HCT116 (cell line): ENCODE measurements at regions not wholly inside any gene's neighbourhood (a gene's known extent, or its start where the extent isn't known, plus 50 kb on each side); places are given as distances from the start of the nearest gene placed in this dataset.

Experiments used
- ATAC-seq: fragments of 200-7000 bp; cut with Tn5 transposase; 2 replicates; pipeline ENCODE4 v1.9.1; 2020; ENCODE audit warnings: mild to moderate bottlenecking, moderate library complexity
- BruUV-seq: library from RNA; stranded (reverse); fragments of 400-500 nt; replicated peaks from 2 replicates; lab custom pipeline; 2021; lab: Mats Ljungman, UMichigan
- CTCF ChIA-PET: fragments of 300-600 bp; sonication (Branson Sonifier 250); formaldehyde crosslinking; loops from one replicate; lab custom pipeline; 2021; ENCODE audit warnings: antibody characterized with exemption; lab: Charles Lee
- POLR2A ChIA-PET: fragments of 300-600, 350-600 bp; sonication (Branson Sonifier 250); formaldehyde crosslinking; loops from one replicate; lab custom pipeline; 2021; ENCODE audit warnings: antibody characterized with exemption; lab: Charles Lee
- RAD21 ChIA-PET, 2 experiments: fragments of 300-600 bp; sonication (Branson Sonifier 250); formaldehyde crosslinking; loops; one replicate each; lab custom pipeline; 2023; ENCODE audit warnings: low total read pairs in 2 of 2; ENCODE audit not compliant: uncharacterized antibody in 2 of 2, unreplicated experiment in 2 of 2, low non-redundant PET in 1 of 2; lab: Charles Lee
- DNase-seq: peaks from one replicate; pipeline ENCODE4 v3.0.0-alpha.2; 2010; ENCODE audit warnings: low read depth, low spot score
- H2AFZ ChIP-seq: fragments of 200-600 bp; shearing (Covaris generic), sonication (generic); 2 replicates; pipeline ENCODE4 v1.6.1; 2017; ENCODE audit warnings: low read depth, mixed run types, mixed read lengths, antibody characterized with exemption, low read length; ENCODE audit not compliant: poor library complexity, severe bottlenecking
- H3K27ac ChIP-seq: 2 replicates; pipeline ENCODE4 v1.5.1; 2012; ENCODE audit warnings: low read depth, low read length
- H3K27me3 ChIP-seq: fragments of 200-600 bp; sonication (generic); 2 replicates; pipeline ENCODE4 v1.6.1; 2016; ENCODE audit warnings: mixed run types, low read length, mixed read lengths; ENCODE audit not compliant: insufficient read depth
- H3K36me3 ChIP-seq, 2 experiments: fragments of 200-500 bp in 1 of 2; fragments of 200-600 bp in 1 of 2; sonication (Bioruptor generic) in 1 of 2; sonication (generic) in 1 of 2; 2 replicates each; pipeline versions ENCODE4 v1.5.1 to v1.6.1; 2014 to 2016; ENCODE audit warnings: low read length in 2 of 2, inconsistent platforms in 1 of 2, mixed read lengths in 1 of 2, mixed run types in 1 of 2; ENCODE audit not compliant: insufficient read depth in 2 of 2, control insufficient read depth in 1 of 2
- H3K4me1 ChIP-seq, 2 experiments: fragments of 200-600 bp in 1 of 2; sonication (generic) in 1 of 2; 2 replicates each; pipeline versions ENCODE4 v1.5.1 to v1.6.1; 2012 to 2017; ENCODE audit warnings: low read length in 2 of 2, inconsistent platforms in 1 of 2, mild to moderate bottlenecking in 1 of 2, mixed read lengths in 1 of 2, mixed run types in 1 of 2, moderate library complexity in 1 of 2; ENCODE audit not compliant: insufficient read depth in 2 of 2, control insufficient read depth in 1 of 2
- H3K4me2 ChIP-seq: fragments of 200-600 bp; sonication (generic); 2 replicates; pipeline ENCODE4 v1.6.1; 2017; ENCODE audit warnings: mixed run types, low read length, mixed read lengths
- H3K4me3 ChIP-seq, 2 experiments: fragments of 200-600 bp in 1 of 2; sonication (generic) in 1 of 2; replicated peaks in 1 of 2; 2 replicates each; pipeline ENCODE4 v1.5.1; 2011 to 2016; ENCODE audit warnings: low read length in 2 of 2, control low read depth in 1 of 2, low read depth in 1 of 2, mild to moderate bottlenecking in 1 of 2, mixed read lengths in 1 of 2, mixed run types in 1 of 2
- H3K79me2 ChIP-seq: fragments of 200-600 bp; sonication (generic); 2 replicates; pipeline ENCODE4 v1.6.1; 2017; ENCODE audit warnings: mild to moderate bottlenecking, mixed run types, low read length, moderate library complexity, mixed read lengths; ENCODE audit not compliant: insufficient read depth
- H3K9ac ChIP-seq: fragments of 200-600 bp; sonication (generic); 2 replicates; pipeline ENCODE4 v1.6.1; 2016; ENCODE audit warnings: low read length, mixed read lengths
- H3K9me2 ChIP-seq: fragments of 200-600 bp; sonication (generic), shearing (Covaris generic); 2 replicates; pipeline ENCODE4 v1.6.1; 2017; ENCODE audit warnings: mixed run types, mild to moderate bottlenecking, moderate library complexity; ENCODE audit not compliant: insufficient read depth
- H3K9me3 ChIP-seq, 2 experiments: fragments of 200-500 bp in 1 of 2; fragments of 200-600 bp in 1 of 2; sonication (Bioruptor generic) in 1 of 2; sonication (generic) in 1 of 2; 2 replicates each; pipeline ENCODE4 v1.6.1; 2014 to 2017; ENCODE audit warnings: low read length in 2 of 2, mixed read lengths in 2 of 2, inconsistent platforms in 1 of 2, low read depth in 1 of 2, mild to moderate bottlenecking in 1 of 2, mixed run types in 1 of 2, moderate library complexity in 1 of 2; ENCODE audit not compliant: control insufficient read depth in 1 of 2, insufficient read depth in 1 of 2
- H4K20me1 ChIP-seq: fragments of 200-600 bp; sonication (generic), shearing (Covaris generic); 2 replicates; pipeline ENCODE4 v1.6.1; 2017; ENCODE audit warnings: mixed run types, mild to moderate bottlenecking, moderate library complexity; ENCODE audit not compliant: insufficient read depth
- CEBPB ChIP-seq: IDR thresholded peaks from 2 replicates; pipeline ENCODE4 v1.6.1; 2012; ENCODE audit warnings: low read depth
- EGR1 ChIP-seq: IDR thresholded peaks from 2 replicates; pipeline ENCODE4 v1.6.1; 2012; ENCODE audit warnings: low read depth
- ELF1 ChIP-seq: IDR thresholded peaks from 2 replicates; pipeline ENCODE4 v1.6.1; 2012; ENCODE audit warnings: low read depth, borderline replicate concordance
- POLR2AphosphoS5 ChIP-seq: IDR thresholded peaks from 2 replicates; pipeline ENCODE4 v1.6.1; 2011; ENCODE audit warnings: mild to moderate bottlenecking, low read depth, low read length, moderate library complexity
- RAD21 ChIP-seq: IDR thresholded peaks from 2 replicates; pipeline ENCODE4 v1.6.1; 2012; ENCODE audit warnings: low read depth, mild to moderate bottlenecking
- SP1 ChIP-seq: IDR thresholded peaks from 2 replicates; pipeline ENCODE4 v1.6.1; 2012; ENCODE audit warnings: low read depth
- SRF ChIP-seq: IDR thresholded peaks from 2 replicates; pipeline ENCODE4 v1.6.1; 2012; ENCODE audit warnings: low read depth
- TCF7L2 ChIP-seq: IDR thresholded peaks from 2 replicates; pipeline ENCODE4 v1.7.0; 2011; ENCODE audit warnings: borderline replicate concordance, inconsistent platforms; ENCODE audit not compliant: insufficient read depth, insufficient read length; ENCODE audit errors: extremely low read depth
- YY1 ChIP-seq: IDR thresholded peaks from 2 replicates; pipeline ENCODE4 v1.6.1; 2011; ENCODE audit warnings: low read length, low read depth, moderate library complexity, mild to moderate bottlenecking; ENCODE audit not compliant: insufficient replicate concordance; ENCODE audit errors: extremely low read depth
- ZFX ChIP-seq: fragments of 450-650 bp; IDR thresholded peaks from 2 replicates; pipeline ENCODE4 v1.6.1; 2017
- intact Hi-C: fragments of 100-400 bp; cut with micrococcal nuclease; formaldehyde crosslinking; loops from 2 replicates; pipeline ENCODE4 v1.10.0; 2022
- TF ChIP-seq, protein P1 (sequence below): IDR thresholded peaks from 2 replicates; pipeline ENCODE4 v1.6.1; 2012
- TF ChIP-seq, protein P2 (sequence below): IDR thresholded peaks from 2 replicates; pipeline ENCODE4 v1.6.1; 2012; ENCODE audit warnings: low read depth

DNA sequence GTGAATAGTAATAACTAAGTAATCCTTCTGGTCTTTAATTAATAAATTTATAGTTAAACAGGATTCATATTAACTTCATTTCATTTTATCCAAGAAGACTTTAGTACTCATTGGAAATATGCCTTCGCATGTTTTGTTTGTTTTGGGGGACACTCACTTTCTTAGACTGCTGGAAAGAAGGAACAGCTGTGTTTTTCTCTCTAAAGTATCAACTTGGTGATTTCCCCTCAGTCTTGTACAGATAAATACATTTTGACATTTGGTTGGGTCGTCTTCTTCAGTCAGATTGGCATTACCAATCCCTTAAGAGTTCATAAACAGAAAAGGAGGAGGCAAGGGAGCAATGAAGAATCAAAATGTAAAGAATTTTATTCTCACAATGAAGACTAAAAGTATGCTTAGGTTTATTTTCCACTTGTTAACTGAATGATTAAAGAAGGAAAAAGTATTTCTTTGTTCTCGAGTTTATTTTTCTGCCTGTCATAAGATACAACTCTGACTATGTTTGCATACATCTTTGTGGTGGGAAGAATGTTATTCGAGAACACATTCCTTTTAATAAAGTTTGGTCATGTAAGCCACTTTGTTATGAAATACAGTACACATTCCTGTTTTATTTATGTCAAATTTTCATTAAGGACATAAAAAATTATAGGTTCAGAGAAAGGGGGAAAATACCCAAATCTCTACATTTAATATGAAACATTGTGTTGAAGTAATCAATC, 140.2 kb downstream of the GMNC start:
- ChIA-PET RAD21 (no interaction called here), POLR2A (no interaction called here), CTCF (no interaction called here)
- H3K27me3 ChIP-seq = no peaks in the 10 kb centered on the region
- H3K79me2 ChIP-seq = no peaks in the 10 kb centered on the region
- H3K9me3 ChIP-seq = no peaks in the 10 kb centered on the region
- no peak overlapping the region for H3K4me3 ChIP-seq
- H3K4me2 ChIP-seq = no peak overlapping the region
- H3K27ac ChIP-seq = no peak overlapping the region
- no peak for ATAC-seq
- TF ChIP-seq CEBPB (no peak), SRF (no peak), EGR1 (no peak), POLR2AphosphoS5 (no peak), YY1 (no peak), ZFX (no peak), TCF7L2 (no peak), RAD21 (no peak)
- TF ChIP-seq, protein P1, sequence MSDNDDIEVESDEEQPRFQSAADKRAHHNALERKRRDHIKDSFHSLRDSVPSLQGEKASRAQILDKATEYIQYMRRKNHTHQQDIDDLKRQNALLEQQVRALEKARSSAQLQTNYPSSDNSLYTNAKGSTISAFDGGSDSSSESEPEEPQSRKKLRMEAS = no peak
- H3K9ac ChIP-seq = no peak overlapping the region
- DNase-seq = no peak
- H3K4me1 ChIP-seq = no peaks in the 10 kb centered on the region
- H4K20me1 ChIP-seq = no peaks in the 10 kb centered on the region
- H3K36me3 ChIP-seq = no peaks in the 10 kb centered on the region
- intact Hi-C loops = no loop called here
- H2AFZ ChIP-seq = no peak overlapping the region
- no TSS peak for BruUV-seq
- no peaks in the 10 kb centered on the region for H3K9me2 ChIP-seq

DNA sequence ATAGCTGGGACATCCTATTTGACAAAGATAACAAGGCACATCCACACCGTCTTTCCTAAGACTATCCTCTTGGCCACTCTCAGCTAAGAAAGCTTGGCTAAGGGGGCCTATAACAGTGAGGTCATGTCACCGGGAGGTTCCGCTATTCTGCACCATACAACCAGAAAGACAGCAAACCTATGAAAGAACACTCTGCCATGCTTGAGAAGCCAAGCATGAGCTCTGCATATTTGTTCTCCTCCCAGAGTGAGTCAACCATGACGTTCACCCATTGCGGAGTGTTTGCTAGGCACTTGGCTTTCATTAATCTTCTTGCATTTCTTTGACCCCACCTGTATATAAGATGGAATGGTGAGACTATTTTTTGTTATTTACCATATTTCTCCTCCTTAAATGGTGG, 141.2 kb downstream of the GMNC start:
- intact Hi-C loops = no loop called here
- DNase-seq = no peak
- TF ChIP-seq, protein P2, sequence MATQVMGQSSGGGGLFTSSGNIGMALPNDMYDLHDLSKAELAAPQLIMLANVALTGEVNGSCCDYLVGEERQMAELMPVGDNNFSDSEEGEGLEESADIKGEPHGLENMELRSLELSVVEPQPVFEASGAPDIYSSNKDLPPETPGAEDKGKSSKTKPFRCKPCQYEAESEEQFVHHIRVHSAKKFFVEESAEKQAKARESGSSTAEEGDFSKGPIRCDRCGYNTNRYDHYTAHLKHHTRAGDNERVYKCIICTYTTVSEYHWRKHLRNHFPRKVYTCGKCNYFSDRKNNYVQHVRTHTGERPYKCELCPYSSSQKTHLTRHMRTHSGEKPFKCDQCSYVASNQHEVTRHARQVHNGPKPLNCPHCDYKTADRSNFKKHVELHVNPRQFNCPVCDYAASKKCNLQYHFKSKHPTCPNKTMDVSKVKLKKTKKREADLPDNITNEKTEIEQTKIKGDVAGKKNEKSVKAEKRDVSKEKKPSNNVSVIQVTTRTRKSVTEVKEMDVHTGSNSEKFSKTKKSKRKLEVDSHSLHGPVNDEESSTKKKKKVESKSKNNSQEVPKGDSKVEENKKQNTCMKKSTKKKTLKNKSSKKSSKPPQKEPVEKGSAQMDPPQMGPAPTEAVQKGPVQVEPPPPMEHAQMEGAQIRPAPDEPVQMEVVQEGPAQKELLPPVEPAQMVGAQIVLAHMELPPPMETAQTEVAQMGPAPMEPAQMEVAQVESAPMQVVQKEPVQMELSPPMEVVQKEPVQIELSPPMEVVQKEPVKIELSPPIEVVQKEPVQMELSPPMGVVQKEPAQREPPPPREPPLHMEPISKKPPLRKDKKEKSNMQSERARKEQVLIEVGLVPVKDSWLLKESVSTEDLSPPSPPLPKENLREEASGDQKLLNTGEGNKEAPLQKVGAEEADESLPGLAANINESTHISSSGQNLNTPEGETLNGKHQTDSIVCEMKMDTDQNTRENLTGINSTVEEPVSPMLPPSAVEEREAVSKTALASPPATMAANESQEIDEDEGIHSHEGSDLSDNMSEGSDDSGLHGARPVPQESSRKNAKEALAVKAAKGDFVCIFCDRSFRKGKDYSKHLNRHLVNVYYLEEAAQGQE = no peak
- no peak for TF ChIP-seq SP1
- no peak for TF ChIP-seq POLR2AphosphoS5
- no peak for TF ChIP-seq ELF1
- Histone ChIP-seq H4K20me1 (no peaks in the 10 kb centered on the region), H3K4me1 (no peaks in the 10 kb centered on the region), H3K79me2 (no peaks in the 10 kb centered on the region), H3K9ac (no peak overlapping the region), H3K9me3 (no peaks in the 10 kb centered on the region), H3K27me3 (no peaks in the 10 kb centered on the region), H2AFZ (no peak overlapping the region), H3K27ac (no peak overlapping the region), H3K4me2 (no peak overlapping the region), H3K9me2 (no peaks in the 10 kb centered on the region), H3K36me3 (no peaks in the 10 kb centered on the region), H3K4me3 (no peak overlapping the region)
- RAD21 ChIA-PET = no interaction called here
- POLR2A ChIA-PET = no interaction called here
- no TSS peak for BruUV-seq
- CTCF ChIA-PET = no interaction called here
- no peak for ATAC-seq
